Head of caudate nucleus (tissue), 42 donors: ENCODE measurements at regions not wholly inside any gene's neighbourhood (a gene's known extent, or its start where the extent isn't known, plus 50 kb on each side); places are given as distances from the start of the nearest gene placed in this dataset.

Experiments
- DNase-seq, 42 donors: peaks; one replicate each; pipeline versions ENCODE4 v3.0.0 to v3.0.0-alpha.2; 2020 to 2021; ENCODE audit warnings: mixed read lengths in 7 of 42
- intact Hi-C: fragments of 100-400 bp; cut with DNase I; formaldehyde crosslinking; loops from one replicate; pipeline ENCODE4 v1.15.0; 2022

- intact Hi-C loops = no loop called here
These were observed 393.8 kb downstream of the ZNF385D start for GRCh38 chr3:21357241-21357640.

DNA sequence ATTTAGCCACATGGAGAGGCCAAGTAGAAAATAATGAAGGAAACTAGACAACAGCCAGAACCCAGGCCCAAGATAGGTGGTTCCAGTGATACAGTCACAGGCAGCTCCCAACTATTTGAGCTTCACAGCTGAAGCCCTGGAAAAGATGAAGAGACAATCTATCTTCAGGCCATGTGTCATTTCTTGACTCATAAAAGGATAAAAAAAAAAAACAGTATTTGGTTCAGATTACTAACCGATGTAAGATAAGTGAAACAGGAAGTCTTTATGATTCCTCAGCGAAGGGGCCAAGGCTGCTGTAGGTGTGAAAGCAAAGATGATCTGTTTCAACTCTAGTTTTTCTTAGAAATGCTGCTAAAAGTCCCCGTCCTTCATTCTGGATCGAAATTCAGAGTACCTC, 394.6 kb downstream of the ZNF385D start:
- intact Hi-C loops = no loop called here

More at GRCh38 chr3:21357241-21357640, 393.8 kb downstream of the ZNF385D start:
- DNase-seq = no peak

DNA sequence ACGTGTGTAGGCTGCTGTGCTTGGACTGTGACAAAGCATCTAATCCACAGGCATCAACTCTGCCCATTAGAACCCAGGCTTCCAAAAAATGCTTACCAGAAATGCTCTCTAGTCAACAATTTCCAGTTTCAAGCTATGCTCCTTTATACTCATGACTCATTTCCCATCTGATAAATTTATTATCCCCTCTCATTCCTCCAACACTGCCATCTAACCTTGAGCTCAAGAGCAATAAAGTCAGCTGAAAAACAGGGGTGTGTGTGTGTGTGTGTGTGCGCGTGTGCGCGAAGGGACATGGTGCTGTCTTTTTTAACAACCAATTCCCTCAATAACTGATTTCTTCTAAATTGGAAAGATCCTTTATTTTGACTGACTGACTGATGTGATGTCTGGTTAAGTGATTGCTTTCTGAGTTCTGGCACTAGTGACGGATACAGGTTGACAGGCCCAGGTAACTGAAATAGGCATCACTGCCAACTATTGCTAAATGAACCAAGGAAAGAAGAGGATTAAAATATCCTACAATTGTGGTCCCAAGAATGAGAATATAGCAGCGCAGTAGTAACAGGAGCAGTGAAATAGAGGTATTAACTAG, 405.5 kb downstream of the ZNF385D start:
- intact Hi-C loops = no loop called here
- peak in 1 of 42 donors; percentile 3 for DNase-seq

More for the DNA sequence above, 394.6 kb downstream of the ZNF385D start:
- DNase-seq = no peak

- intact Hi-C loops = no loop called here
- no peak for DNase-seq
These were observed 419.2 kb downstream of the ZNF385D start for GRCh38 chr3:21331857-21332256.

GRCh38 chr3:21331321-21331720, 419.7 kb downstream of the ZNF385D start:
- no peak for DNase-seq
- intact Hi-C loops = no loop called here

DNA sequence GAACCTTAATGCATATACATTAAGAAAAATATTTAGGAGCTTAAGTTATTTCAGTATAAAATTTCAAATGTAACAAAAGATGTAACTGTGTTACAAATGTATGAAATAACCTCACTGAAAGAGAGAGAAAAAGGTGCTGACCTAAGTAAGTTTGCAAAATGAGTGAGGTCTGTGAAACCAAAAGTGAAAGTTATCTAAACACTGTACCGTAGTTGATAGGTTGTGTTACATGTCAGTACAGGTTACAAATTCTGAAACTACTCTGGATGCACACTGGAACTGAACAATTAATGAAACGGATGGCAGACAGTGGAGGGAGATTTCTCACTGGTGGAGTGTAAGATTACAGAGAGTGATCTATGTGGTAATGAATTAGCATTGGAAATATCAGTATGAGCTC, 420.7 kb downstream of the ZNF385D start:
- intact Hi-C loops = no loop called here
- DNase-seq = no peak

GRCh38 chr3:21328711-21329390, 422.2 kb downstream of the ZNF385D start:
- intact Hi-C loops = no loop called here
- DNase-seq = no peak

DNA sequence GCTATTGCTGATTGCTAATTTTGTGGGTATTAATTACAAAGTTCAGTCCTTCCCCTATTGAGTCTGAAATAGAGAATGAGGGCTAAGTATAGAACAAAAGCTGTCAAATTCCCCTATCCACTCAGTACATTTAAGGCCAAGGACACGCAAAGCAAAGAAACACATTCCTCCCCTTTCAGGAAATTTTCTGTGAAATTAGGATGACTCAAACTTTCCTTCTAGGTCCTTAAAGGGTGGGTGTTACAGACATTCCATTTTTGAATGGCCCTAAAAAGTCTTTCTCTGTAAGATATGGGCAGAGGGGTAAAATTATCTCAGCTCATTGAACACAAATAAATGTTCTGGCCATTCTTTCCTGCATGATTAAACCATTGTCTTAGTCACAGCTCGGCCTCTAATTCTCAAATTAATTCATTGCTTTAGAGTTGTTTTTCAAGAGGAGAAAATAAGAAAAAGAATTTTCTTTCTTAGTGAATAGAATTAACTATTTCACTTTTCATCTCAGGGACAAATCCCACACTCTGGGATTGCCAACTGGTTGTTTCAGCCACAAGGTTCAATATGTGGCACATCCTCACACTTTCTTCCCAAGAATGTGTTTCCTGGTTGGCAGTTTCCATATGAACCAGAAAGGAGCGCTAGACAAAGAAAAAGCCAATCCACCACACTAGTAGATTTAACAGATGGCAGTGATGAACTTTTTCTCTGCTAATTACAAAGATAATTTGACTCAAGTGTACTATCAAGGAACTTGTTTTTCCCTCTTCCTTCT, 424.1 kb downstream of the ZNF385D start:
- intact Hi-C loops = no loop called here

DNA sequence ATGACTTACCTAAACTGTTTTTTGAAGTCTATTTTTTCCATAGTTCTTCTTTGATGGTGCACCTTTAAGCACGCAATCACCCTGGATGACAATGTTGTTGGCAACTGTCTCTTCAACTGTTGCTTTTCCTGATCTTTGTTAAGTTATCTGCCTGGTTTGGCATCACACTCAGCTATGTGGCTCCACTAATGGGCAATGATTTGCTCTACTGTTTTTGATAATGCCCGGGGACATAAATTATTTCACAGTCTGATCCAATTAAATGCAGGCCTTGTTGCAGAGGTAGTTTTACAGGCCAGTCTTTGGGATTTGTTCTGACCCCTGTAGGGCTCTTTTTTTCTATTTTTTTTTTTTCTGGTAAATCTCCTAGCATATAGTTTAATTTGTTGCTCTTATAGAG, 436.3 kb downstream of the ZNF385D start:
- no peak for DNase-seq
- intact Hi-C loops = no loop called here

More for the DNA sequence above, 424.1 kb downstream of the ZNF385D start:
- DNase-seq = no peak

DNA sequence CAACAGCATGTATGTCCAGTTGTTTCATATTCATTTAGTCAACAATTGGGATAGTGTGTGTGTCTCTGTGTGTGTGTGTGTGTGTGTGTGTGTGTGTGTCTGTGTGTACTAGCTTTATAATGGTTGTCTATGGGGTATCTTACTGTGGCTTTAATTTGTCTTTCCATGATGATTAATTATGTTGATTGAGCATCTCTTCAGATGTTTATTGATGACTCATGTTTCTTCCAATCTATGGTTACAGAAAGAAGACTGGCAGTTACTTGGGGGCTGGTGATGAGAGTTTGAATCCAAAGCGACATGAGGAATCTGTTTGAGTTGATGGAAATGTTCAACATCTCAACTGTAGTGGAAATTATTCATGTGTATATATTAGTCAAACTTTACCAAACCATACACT, 440.1 kb downstream of the ZNF385D start:
- DNase-seq = no peak
- intact Hi-C loops = no loop called here

- DNase-seq = no peak
- intact Hi-C loops = no loop called here
These were observed 440.8 kb downstream of the ZNF385D start for GRCh38 chr3:21310161-21310560.

DNA sequence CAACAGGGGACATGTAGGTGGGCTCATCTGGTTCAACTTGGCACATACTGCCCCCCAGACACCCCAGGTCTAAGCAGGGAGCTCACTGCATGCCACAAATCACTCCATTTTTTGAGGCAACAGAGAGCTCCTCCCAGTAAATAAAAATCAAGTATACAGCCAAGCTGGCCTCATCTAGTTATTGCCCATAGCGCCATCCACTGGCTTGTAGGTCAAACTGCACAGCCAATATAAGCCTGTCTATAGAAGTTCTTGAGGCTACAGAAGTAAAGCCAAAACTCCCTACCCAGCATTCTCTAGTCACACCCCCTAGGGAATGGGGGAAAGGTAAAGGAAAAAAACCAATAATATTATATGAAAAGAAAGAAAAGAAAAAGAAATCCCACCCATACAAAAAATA, 453.7 kb downstream of the ZNF385D start:
- no peak for DNase-seq
- intact Hi-C loops = no loop called here

- DNase-seq = no peak
- intact Hi-C loops = no loop called here
These were observed 456.2 kb downstream of the ZNF385D start for GRCh38 chr3:21294768-21295167.

DNA sequence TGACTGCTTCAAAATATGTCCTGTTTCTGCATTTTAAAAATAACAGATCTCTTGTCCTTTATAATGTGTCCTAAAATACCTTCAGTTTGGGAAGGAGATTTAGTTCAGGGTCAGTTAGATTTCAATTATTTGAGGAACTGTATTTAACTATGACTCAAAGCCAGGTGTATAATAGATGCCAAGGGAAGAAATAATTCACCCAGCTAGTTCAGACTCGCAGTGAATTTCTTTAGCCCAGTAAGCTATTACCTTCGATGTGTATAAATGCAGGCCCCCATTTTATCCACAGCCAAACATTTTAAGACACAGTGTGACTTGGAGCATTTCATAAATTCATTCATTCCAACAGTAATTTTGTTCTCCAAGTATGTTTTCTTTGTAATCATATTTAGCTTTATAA, 458.0 kb downstream of the ZNF385D start:
- intact Hi-C loops = no loop called here
- DNase-seq = no peak

GRCh38 chr3:21290557-21290956, 460.5 kb downstream of the ZNF385D start:
- peak in 5 of 42 donors; percentile 2 to 48 (median 20) for DNase-seq

DNA sequence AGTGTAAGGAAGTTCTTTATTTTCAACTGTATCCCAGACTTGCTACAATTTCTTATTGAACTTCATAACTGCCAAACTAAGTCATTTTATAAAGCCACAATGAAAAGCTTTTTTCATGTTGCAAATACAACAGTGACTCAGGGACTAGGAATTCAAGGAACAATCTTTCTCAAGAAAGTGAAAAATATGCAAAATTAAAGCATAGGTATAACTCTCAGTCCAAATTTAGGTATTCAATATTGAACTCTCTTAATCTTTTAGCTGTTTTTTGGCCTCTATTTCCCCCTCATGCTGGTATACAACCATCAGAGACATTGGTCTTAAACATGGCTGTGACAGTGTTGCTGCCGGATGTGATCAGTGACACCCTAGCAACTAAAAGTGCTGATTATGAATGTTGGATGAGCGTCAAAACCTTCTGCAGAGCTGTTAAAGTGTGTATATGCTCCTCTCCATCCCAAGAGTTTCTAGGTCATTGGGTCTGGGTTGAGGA, 476.9 kb downstream of the ZNF385D start:
- DNase-seq = no peak
- intact Hi-C loops = no loop called here

More at GRCh38 chr3:21290557-21290956, 460.5 kb downstream of the ZNF385D start:
- intact Hi-C loops = no loop called here

DNA sequence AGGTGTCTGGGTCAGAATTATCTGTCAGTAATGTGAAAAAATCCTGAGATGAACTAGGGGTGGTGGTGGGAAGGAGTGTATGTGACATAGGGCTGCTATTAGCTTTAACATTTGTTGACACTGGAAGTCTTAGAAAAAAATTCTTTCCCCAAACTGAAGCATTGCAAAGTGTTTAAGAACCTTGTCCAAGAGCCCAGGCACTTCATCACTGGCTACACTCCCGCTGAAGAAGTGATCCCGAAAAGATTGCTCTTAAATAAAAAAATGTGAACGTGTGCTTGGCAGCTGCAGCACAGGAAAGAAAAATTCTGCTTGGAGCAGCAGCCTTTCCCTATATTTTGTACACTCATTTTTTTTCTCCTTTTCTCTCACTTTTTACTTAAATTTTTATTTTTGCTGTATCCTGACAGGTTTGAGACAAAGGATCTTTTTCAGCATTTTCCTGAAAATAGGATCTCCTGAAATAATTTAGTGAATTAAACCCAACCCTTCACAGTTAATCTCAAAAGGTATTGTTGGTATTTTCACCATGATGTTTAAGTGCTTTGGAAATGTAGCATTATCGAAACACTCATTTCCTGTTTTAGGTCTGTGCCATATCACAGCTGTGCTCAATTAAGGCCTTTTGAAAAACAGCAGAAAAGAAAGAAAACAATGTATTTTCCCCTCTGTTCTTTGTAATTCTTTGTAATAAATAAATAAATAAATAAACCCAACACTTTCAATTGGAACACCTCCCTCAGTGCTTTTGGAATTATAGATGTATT, 477.6 kb downstream of the ZNF385D start:
- DNase-seq = no peak
- intact Hi-C loops = no loop called here

DNA sequence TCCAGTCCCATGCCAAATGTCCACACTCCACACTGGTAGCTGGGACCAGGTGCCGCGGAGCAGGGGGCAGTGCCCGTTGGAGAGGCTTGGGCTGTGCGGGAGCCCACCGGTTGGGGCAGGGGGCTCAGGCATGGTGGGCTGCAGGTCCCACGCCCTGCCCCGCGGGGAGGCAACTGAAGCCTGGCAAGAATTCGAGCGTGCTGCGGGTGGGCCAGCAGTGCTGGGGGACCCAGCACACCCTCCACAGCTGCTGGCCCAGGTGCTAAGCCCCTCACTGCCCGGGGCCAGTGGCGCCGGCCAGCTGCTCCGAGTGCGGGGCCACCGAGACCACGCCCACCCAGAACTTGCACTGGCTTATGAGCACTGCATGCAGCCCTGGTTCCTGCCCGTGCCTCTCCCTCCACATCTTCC, 479.4 kb downstream of the ZNF385D start:
- no peak for DNase-seq
- intact Hi-C loops = no loop called here

- DNase-seq = no peak
- intact Hi-C loops = no loop called here
These were observed 481.1 kb downstream of the ZNF385D start for GRCh38 chr3:21269882-21270281.
